H4 (cell line): ENCODE measurements at regions not wholly inside any gene's neighbourhood (a gene's known extent, or its start where the extent isn't known, plus 50 kb on each side); places are given as distances from the start of the nearest gene placed in this dataset.

Experiments used
- DNase-seq: peaks from one replicate; pipeline ENCODE4 v3.0.0-alpha.2; 2015; ENCODE audit warnings: low spot score

- no peak for DNase-seq
These were observed 133.4 kb downstream of the JCAD start for GRCh38 chr10:29925771-29926692.

GRCh38 chr10:29924436-29924835 is 134.9 kb downstream of the JCAD start:
- DNase-seq = no peak

GRCh38 chr10:29923416-29923965 is 135.9 kb downstream of the JCAD start:
- DNase-seq = no peak

- DNase-seq = no peak
These were observed 136.5 kb downstream of the JCAD start for GRCh38 chr10:29922892-29923291.

GRCh38 chr10:29922226-29922625 is 137.2 kb downstream of the JCAD start:
- no peak for DNase-seq

- no peak for DNase-seq
These were observed 138.3 kb downstream of the JCAD start for GRCh38 chr10:29921071-29921446.

GRCh38 chr10:29920408-29921070 is 138.8 kb downstream of the JCAD start:
- DNase-seq = no peak

- DNase-seq = no peak
These were observed 140.6 kb downstream of the JCAD start for GRCh38 chr10:29918623-29919400.

GRCh38 chr10:29917311-29917710 is 142.1 kb downstream of the JCAD start:
- DNase-seq = no peak

- no peak for DNase-seq
These were observed 142.7 kb downstream of the JCAD start for GRCh38 chr10:29916669-29917068.

- no peak for DNase-seq
These were observed 144.2 kb downstream of the JCAD start for GRCh38 chr10:29914986-29915785.

GRCh38 chr10:29908962-29909361 is 150.4 kb downstream of the JCAD start:
- no peak for DNase-seq

- no peak for DNase-seq
These were observed 158.5 kb downstream of the JCAD start for GRCh38 chr10:29900865-29901264.

GRCh38 chr10:29897999-29898716 is 161.2 kb downstream of the JCAD start:
- DNase-seq = no peak

GRCh38 chr10:29897430-29897829 is 162.0 kb downstream of the JCAD start:
- no peak for DNase-seq

GRCh38 chr10:29896053-29896452 is 163.3 kb downstream of the JCAD start:
- DNase-seq = no peak

GRCh38 chr10:29895456-29895855 is 163.9 kb downstream of the JCAD start:
- DNase-seq = no peak

GRCh38 chr10:29888321-29888720 is 171.1 kb downstream of the JCAD start:
- no peak for DNase-seq

- no peak for DNase-seq
These were observed 173.1 kb downstream of the JCAD start for GRCh38 chr10:29886299-29886698.

GRCh38 chr10:29883231-29883630 is 176.2 kb downstream of the JCAD start:
- DNase-seq = no peak

GRCh38 chr10:29882766-29883165 is 176.6 kb downstream of the JCAD start:
- no peak for DNase-seq
